Superior temporal gyrus (tissue), 1 donor: ENCODE measurements at regions not wholly inside any gene's neighbourhood (a gene's known extent, or its start where the extent isn't known, plus 50 kb on each side); places are given as distances from the start of the nearest gene placed in this dataset.

Source experiments
- DNase-seq: peaks from one replicate; pipeline ENCODE4 v3.0.0-alpha.2; 2016; ENCODE audit errors: extremely low spot score

DNA sequence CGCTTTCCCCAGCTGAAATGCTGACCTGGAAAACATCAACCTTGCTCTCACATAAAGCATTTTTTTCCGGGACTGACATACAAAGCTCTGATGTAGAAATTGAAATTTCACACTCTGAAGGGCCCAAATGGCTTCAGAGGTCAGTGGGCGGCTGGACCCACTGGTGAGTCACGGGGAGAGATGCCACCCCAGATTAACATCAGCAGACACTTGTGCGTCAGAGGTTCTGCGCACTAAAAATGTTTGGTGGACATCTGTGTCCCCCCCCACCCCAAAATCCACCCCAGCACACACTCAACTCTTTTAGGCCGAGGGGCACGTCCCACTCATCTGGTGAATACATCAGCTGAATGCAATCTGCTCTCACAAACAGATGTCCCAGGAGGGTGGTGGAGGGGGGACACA lies 208.9 kb downstream of the ASB1 start:
- DNase-seq = no peak

DNA sequence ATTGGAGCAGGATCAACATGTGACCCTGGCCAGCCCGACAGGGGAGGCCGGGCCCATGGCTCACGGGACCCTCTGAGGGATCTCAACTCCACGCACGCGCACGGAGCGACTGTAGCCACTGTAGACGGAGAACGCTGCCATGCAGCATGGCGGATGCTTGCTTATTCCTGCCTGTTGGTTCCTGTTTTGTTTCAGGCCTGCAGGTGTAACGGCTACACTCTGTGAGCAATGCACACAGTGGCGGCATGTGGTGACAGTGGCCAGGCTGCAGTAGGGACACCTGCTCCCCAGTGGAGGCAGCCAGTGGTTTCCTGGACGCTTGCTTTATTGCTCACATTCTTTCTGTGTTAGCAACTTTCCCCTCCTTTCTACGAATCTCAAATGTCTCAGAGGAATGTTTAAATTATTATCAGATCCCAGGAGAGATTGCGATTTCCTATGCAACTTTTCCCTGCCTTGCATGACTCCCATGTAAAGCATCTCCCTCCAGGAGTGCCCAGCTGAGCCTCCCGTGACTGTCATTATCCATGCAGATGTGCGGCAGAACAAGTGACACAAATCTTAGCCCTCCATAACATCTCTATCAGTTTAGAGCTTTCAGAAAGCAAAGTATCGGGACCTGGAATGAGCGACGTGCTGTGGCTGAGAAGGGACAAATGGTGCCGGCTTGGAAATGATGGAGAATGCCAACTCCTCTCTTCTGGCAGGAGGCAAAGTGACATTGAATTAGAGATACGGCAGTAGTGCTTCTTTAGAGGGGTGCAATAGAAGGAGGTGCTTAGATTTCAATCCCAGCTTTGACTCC lies 209.7 kb downstream of the ASB1 start:
- DNase-seq = no peak

DNA sequence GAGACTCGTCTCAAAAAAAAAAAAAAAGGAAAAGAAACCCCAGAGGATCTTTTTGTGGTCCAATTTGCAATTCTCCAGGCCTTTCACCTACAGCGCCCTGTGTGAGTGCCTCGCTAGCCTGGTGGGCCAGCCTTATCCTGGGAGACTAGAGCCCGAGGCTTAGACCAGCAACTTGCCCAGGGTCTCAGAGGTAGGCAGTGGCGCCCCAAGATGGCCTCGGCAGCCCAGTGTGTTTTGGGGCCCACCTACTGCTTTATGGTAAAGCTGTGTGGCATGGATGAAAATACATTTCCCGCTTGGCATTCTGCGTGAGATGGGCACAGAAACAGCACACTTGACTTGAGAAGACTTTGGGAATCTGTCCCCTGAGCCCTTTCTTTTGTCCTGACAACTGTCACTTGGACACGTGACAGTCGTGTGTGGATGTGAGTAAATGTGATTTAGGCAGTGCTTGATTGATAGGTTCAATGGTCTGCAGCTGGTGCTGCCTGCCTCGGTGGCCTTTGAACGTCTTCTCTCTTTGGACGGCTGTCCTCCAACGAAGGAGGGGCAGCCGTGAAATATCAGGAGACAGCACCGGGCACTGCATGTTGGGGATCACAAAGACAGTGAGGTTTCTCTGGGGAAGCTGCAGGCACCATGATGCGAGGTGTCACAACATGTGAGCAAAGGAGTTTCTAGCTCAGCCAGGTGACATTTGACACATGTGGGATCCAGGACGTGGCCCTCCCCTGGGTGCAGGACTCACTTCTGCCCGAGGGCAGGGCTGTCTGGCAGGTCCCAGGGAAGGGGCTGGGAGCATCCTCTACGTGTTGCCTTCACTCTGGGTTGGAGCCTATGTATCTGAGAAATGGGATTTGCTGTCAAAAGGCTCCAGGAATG lies 209.5 kb upstream of the TWIST2 start:
- no peak for DNase-seq

DNA sequence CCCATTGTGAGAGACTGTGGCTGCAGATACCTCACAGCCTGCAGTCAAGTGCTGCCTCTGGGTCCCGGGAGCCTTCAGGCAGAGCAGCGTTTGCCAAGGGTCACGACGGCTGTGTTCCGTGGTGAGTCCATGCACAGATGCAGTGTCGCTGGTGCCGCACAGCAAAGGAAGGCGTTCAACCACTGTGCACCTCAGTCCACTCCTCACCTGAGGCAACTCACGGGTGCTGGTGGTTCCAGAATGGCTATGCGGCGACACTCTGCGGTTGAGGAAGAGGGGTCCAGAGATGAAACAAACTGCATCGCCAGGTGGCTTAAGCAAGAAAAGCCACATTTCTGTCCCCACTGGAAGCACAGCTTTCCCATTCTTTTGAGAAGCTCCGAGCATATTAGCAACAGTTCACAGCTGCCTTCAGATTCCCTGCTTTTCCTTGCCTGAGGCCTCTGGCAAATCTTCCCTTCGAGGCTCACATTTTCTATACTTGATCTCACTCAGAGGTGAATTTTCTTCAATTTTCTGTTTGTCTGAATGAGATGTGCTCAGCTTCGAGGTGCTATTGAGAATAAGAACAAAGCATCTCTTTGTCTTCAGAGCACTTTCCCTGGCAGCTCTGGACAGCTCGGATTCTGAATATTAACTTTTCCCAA lies 208.8 kb upstream of the TWIST2 start:
- no peak for DNase-seq

DNA sequence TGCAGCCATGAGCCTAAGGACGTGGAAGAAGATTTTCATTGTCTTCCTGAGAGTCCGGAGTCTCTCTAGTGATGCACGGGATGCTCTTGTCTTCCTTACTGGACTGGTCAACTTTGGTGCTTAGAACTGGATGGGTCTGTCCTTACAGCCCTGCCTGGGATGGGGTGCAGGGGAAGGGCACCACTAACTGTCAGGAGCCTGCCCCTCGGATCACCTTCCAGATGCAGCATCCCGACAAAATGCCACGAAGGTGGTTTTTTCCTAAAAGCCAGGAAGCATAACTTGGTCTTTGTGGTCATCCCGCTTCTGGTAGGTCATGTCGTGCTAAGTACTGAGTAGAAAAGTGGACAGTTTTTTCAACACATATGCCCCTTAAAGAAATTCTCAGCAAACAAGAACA lies 207.4 kb upstream of the TWIST2 start:
- no peak for DNase-seq

DNA sequence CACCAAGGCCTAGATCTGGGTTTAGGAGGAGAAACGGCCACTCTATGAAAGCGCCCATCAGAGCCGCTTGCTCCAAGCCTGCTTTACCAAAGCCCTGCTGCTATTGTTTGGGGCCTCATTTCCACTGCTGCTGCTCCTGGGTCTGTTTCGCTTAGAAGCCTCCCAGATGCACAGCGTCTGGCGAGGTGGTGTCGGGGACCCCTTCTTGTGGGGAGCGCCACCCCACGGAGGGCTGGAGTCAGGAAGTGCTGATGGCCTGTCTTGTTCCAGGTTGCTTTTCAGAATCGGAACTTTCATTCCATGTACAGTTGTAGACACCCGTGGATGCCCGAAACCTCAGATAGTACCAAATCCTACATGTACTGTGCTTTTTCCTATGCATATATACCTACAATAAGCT lies 204.9 kb upstream of the TWIST2 start:
- DNase-seq = no peak

DNA sequence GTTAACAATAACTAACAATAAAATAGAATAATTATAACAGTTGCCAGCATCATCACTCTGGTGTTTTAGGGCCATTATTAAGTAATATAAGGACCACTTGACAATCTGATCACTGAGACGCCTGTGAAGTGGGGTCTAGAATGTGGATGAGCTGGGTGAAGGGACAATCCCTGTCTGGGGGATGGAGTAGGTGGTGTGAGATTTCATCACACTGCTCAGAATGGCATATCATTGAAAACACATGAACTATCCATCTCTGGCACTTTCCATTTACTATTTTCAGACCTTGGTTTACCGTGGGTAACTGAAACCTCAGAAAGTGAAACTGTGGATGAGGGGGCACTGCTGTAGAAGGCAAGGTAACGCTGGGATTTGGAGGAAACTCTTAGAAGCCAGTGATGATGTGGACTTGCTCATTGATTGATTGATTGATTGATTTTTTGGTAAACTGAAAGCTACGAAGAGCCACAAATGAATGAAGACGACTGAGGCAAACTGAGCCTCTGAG lies 204.4 kb upstream of the TWIST2 start:
- DNase-seq = no peak

DNA sequence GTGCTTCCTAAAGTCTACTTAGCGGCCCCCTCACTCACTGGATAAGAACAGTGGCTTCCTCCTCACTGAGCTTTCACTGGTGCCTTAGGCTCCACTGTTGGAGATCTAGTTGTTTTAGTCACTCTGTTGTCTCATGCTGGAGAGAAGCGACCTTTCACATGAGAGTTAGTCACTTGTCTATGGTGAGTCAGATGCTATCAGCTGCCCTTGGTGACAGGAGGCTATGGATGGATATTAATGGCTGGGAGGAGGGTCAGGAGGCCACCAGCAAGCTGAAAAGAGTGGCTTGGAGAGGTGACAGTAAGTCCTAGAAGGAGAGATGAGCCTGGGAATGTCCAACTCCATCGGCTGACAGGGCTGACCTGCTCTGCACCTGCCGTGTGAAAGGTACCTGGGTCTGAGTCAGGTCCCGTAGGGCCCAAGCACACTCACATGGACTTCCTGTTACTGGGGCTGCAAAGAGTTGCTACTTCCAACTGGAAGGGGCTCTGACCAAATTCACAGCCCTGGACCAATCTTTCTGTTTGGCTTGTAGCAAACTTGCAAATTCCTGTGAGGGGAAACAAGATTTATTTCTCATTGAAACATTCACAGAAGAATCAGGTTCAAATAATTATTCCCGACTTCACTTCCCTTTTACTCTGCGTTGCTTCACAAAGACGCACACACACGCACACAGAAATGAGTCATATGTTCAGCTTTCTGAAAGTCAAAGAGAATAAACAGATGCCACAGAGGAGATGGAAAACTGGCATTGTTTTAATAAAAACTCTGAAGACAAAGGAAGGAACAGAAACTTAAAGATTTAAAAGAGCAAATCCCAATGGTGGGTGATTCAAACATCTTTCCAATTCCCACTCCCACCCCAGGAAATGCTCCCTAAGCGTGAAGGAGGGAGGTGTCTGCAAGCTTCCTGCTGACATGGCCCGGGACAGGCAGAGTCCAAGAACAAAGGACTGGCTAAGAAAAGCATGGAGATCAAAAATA lies 203.5 kb upstream of the TWIST2 start:
- no peak for DNase-seq

DNA sequence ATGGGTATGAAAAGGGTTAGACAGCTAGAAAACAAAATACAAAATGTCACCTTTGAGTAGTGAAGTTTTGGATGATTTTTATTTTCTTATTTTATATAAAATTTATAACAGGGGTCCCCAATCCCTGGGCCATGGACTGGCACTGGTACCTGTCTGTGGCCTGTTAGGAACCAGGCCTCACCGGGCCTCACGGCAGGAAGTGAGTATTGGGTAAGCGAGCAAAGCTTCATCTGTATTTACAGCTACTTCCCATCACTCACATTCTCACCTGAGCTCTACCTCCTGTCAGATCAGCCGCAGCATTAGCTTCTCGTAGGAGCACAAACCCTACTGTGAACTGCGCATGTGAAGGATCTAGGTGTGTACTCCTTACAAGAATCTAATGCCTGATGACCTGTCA lies 202.8 kb upstream of the TWIST2 start:
- no peak for DNase-seq

DNA sequence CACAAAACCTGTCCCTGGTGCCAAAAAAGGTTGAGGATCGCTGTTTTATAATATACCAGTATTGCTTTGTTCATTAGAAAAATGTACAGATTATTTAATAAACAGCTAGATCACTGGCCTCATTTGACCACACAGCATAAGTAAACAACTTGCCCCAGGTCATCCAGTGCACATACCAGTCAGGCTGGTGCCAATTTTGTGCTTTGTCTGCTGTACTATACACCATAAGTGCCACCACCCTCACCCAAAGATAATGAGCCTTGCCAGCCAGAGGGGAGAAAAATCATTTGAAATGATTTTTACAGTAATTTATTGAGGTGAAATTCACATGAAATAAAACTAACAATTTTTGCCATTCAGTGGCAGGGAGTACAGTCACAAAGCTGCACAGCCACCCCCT lies 202.2 kb upstream of the TWIST2 start:
- no peak for DNase-seq

DNA sequence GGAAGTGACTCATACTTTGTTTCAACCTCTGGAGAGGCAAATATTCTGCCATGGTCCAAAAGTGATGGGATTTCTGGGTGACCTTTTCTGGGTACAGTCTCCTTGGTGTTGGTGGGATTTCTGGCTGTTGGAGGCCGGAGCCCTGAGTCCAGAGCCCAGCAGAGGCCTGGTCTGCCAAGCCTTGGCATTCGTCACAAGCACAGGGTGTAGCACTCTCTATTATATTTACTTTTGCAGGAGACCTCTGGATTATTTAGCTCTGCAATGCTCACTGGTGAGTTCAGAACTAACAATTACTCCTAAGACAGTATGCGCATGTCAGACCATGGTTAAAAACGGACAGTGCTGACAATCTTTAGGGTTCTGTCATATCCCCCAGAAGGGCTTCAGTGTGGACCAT lies 201.6 kb upstream of the TWIST2 start:
- DNase-seq = no peak

DNA sequence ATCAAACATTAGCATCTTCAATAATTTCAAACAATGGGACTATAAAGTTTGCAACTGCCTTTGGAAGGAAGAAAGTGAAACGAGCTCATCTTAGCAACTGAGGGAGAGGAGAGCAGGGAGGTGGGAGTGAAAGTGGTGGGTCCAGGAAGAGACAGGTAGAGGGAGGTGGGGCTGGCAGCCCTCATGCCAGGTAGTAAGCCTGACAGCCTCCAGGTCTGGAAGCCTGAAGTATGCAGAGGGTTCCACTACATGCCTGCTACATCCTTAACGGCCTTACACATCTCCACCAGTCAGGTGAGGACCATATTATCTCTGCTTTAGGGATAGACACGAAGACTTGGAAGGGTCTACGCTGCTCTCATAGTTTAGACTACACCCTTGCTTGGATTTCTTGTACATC lies 201.1 kb upstream of the TWIST2 start:
- DNase-seq = no peak

DNA sequence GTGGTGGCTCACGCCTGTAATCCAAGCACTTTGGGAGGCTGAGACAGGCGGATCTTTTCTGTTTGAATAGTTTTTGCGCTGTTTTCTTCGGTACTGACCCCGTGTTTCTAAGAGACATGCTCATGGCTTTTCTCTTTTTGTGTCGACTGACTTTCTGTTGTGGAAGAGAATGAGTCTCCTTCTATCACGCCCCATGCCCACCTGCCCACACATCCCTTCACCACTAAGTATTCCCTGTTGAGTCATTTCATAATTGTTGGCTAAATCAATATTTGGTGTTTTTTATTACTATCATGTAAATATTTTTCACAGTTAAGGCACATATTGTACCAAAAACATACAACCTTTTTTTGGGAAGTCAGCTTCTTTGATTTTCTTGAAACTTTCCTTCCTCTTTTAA lies 198.8 kb upstream of the TWIST2 start:
- DNase-seq = no peak

DNA sequence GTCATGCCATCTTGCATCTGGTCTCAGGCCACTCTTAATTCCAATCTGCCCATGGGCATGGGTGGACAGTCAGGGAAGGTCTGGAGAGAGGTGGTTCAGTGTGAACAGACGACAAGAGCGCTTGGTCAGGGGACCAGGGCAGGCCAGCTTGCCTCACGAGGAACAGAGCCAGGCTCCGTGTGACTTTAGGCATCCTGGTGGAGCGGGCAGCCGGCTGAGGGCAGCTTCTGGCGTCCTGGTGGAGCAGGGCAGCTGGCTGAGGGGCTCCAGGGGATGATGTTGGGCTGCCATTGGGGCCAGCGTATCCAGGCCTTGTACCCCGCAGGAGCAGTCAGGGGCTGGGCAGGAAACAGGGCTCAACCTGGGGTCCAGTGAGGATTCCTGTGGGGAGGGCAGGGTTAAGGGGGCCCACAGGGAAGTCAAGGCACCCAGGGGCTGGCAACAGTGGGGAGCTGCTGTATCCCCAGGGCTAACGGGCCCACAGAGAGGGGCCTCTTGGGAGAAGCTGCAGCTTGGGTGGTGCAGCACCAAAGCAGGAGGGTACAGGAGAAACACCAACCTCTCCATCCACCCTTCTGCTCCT lies 197.9 kb upstream of the TWIST2 start:
- no peak for DNase-seq

DNA sequence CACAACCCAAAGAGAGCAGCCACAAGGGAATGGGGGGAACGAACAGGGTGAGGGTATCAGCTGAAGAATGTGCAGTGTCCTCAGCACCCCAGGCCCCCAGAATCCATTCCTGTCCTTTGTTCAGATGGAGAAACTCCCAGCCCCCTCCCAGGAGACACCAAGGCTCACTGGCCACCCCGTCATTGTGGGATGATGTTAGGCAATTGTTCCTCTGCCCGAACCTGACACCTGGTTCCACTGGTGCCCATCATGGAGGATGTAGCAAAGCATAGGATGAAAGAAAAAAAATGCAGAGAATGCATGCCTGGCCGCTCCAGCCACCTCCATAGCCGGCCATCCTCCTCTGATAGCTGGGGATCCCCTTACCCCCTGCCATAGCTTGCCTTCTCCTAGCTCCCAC lies 197.3 kb upstream of the TWIST2 start:
- no peak for DNase-seq

DNA sequence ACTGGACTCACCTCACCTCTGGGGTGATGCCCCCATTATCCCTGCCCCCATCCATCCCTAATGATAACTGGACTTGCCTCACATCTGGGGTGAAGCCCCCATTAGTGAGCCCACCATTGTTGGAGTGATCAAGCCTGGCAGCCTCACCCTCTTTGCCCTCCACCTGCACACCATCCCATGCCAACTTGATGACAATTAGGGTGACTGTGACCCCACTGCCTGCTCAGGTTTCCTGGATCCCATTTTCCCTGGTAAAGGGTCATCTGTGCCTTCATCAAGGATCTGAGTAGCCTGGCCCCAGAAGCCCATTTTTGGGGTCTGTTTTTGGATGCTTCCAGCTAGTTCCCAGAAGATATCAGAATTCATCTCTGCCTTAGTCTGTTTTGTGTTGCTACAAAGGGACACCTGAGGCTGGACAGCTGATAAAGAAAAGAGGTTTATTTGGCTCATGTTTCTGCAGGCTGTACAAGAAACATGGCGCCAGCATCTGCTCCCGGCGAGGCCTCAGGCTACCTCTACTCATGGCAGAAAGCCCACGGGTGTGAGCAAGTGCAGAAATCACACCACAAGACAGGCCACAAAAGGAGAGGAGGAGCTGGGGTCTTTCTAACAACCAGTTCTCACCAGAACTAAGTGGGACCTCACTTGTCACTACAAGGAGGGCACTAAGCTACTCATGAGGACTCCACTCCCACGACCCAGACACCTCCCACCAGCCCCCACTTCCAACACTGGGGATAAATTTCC lies 196.4 kb upstream of the TWIST2 start:
- no peak for DNase-seq

DNA sequence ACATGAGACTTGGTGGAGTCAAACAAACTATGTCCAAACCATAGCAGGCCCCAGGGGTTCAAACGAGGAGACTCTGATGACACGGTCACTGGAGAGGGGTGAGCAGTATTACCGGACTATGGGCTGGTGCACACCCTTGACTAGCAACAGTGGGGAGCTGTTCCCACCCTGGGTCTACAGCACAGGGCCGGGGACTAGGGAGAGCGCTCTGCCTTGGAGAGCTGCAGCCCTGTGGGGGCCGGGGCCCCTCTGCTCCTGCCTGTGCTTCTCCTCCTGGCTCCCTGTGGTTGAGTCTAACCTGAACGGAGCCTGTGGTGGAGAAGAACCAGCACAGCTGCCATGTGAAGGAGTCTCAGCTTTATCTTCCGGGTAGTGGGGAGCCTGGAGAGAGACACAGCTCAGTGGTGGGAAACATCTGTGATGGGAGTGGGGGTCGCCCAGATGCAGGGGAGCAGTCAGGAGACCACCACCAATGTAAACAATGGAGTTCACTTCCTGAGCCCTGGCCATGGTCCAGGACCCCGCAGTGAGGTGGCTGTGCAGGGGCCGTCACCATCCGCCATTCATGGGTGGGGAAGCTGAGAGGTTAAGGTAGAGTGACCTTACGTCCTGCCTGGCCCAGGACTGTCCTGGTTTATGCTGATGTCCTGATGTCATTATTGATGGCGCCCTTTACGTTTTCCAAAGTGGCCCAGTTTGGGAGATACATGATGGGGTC lies 195.7 kb upstream of the TWIST2 start:
- DNase-seq = no peak

DNA sequence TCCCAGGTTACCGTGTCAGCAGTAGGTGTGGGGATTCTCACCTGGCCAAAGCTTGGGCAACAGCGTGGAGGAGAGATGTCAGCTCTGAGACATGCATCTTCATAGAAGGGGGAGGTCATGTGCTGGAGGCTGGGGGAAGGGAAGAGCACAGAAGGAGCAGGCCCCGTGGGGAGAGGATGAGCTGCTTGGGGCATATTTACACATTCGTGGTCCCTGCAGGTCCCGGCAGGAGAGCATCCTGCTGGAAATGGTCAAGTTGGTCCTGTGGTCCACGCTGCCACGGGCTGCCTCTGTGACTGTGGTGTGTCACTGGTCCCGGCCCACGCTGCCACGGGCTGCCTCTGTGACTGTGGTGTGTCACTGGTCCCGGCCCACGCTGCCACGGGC lies 195.1 kb upstream of the TWIST2 start:
- DNase-seq = no peak

DNA sequence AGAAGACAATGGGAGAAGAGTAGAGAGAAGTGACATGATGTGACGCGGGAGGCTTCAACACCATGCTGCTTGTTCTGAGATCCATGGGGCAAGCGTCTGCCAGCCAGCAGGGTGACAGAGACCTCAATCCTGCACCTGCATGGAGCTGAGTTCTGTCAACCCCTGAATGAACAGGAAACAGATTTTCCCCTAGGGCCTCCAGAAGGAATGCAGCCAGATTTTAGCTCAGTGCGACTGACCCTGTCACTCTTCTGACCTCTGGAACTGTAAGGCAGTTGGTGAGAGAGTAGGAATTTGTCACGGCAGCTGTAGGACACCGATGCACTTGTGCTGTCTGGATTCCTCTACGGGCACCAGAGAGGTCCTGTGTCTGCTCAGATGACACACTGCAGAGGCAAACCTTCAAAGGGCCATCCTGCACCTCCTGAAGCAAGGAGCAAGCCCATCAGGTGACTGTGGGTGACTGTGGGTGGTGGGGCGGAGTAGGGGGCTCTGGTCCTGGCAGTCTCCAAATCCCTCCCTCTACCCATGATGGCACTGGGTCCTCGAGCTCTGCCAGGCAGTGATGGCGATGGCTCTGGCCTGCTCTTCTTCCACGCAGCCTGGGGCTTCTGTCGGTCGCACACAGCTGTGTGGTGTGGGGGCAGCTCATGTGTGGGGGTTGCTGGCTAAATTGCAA lies 194.3 kb upstream of the TWIST2 start:
- DNase-seq = no peak
